ENCODE measurements at regions not wholly inside any gene's neighbourhood (a gene's known extent, or its start where the extent isn't known, plus 50 kb on each side); places are given as distances from the start of the nearest gene placed in this dataset.
"Not testable (repeated sequence)": the region's sequence is repeated elsewhere in the genome, so short reads cannot be mapped to it uniquely, and the experiment has no call there.

DNA sequence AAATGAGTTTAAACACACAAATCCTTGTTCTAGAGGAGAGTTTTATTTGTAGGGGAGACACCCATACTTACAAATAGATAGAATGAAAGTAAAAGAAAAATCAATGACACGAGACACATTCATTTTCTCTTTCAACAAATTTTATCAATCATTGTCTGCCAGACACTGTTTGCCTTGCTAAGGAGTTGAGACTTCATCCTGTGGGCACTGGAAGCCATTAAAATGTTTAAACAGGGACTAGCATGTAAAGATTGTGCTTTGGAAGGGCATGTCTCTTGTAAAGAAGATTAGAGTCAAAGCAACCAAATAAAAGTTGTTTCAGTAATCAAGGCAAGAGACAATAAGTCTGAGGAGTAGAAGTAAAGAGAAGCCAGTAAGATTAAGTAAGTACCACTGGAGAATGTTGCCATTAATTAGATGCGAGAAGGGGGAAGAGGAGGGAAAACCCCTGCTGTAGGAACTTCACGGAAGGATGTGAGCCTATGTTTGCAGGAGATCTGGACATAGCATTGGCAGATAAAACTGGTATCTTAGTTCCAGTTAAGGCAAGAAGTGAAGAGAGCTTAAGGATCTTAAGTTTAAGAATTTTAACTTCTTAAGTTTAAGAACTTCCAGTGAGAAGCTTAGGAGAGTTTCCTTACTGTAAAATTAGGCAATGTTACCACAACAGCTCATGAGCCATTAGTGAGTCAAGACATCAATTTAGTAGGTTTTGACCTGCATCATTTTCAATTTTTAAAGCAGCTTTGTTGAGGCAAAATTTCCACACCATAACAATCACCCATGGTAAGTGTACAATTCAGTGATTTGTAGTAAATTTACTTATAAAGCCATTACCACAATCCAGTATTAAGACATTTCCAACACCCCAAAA is 117.0 kb upstream of the UST start:
- Histone ChIP-seq H3K27ac (no peak overlapping the region), H3K27me3 (no peaks in the 10 kb centered on the region), H3K4me3 (no peak overlapping the region), H3K9me3 (no peaks in the 10 kb centered on the region), H3K4me1 (peaks cover 0 to 4% (median 0%) of the 10 kb centered on the region in 4 donors), H3K36me3 (no peaks in the 10 kb centered on the region)
- DNase-seq: no peak
- in situ Hi-C loops (cut with MboI; ENCODE audit: low pct_ligation_motif_present in 1 of 4, low pct_unique_long_range_greater_than_20kb in 1 of 4, low sequenced_read_pairs in 3 of 4): no loop called here
- WGBS, 2 donors (ENCODE audit: low coverage in 1 of 2): 29 to 49% methylated on average over 3 of the region's 3 CpGs
- intact Hi-C loops (cut with DNase I; ENCODE audit: low total_unique reads): no loop called here
- no peak for TF ChIP-seq CTCF (IDR thresholded peaks at IDR 0.05)
- no peak for TF ChIP-seq EP300 (IDR thresholded peaks at IDR 0.05; ENCODE audit: low read depth)
- TF ChIP-seq POLR2AphosphoS5 (IDR thresholded peaks at IDR 0.05): no peak
- TF ChIP-seq POLR2A (IDR thresholded peaks at IDR 0.05): no peak

DNA sequence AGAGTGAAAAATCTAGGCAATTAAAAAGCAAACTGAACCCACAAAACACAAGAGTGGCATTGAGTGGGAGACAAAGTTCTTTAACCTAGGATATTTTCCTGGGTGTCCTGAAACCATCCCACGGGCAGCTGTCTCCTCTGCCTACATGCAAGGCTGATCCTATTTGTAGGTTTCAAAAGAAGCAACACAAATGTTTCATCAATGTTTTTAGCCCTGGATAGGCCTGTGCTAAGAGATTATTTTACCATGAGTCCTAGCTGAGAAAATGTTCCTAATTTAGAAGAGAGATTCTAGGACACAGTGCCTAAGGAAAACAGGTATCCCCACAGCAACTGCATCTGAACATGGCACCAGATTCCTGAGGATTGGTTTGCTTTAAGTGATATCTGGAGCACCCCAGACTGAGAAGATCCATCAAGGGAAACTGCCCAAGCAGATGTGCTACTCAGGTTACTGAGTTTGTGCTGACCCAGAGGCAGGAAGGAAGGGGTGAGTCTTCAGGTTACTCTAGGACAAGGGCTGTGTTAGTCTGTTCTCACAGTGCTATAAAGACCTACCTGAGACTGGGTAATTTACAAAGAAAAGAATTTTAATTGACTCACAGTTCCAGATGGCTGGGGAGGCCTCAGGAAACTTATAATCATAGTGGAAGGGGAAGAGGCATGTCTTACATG is 111.6 kb upstream of the UST start:
- in situ Hi-C loops (cut with MboI; ENCODE audit: low pct_ligation_motif_present in 1 of 4, low pct_unique_long_range_greater_than_20kb in 1 of 4, low sequenced_read_pairs in 3 of 4) (no loop called here), intact Hi-C loops (cut with DNase I; ENCODE audit: low total_unique reads) (no loop called here)
- 96% methylated on average over 1 of the region's 1 CpG; no CpG with 5 or more reads in 1 of the 2 donors for WGBS, 2 donors (ENCODE audit: low coverage in 1 of 2)
- Histone ChIP-seq H3K4me1 (no peaks in the 10 kb centered on the region), H3K9me3 (no peaks in the 10 kb centered on the region), H3K4me3 (no peak overlapping the region), H3K36me3 (no peaks in the 10 kb centered on the region), H3K27me3 (no peaks in the 10 kb centered on the region), H3K27ac (no peak overlapping the region)
- TF ChIP-seq CTCF (IDR thresholded peaks at IDR 0.05) (no peak), POLR2A (IDR thresholded peaks at IDR 0.05) (no peak), EP300 (IDR thresholded peaks at IDR 0.05; ENCODE audit: low read depth) (no peak), POLR2AphosphoS5 (IDR thresholded peaks at IDR 0.05) (no peak)
- no peak for DNase-seq

DNA sequence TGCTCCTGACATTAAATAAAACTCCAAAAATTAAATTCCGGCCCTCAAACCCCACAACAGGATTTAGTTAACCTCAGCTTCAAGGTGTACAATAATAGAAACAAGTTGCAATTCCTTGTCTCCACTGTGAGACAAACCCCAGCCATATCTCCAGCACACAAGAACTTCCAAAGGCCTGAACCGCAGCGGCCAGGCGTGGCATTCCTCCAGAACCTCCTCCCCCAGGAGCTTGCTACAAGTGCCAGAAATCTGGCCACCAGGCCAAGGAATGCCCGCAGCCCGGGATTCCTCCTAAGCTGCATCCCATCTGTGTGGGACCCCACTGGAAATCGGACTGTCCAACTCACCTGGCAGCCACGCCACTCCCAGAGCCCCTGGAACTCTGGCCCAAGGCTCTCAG is 105.0 kb upstream of the UST start:
- H3K4me3 ChIP-seq; H3K36me3 ChIP-seq; intact Hi-C loops (cut with DNase I; ENCODE audit: low total_unique reads); in situ Hi-C loops (cut with MboI; ENCODE audit: low pct_ligation_motif_present in 1 of 4, low pct_unique_long_range_greater_than_20kb in 1 of 4, low sequenced_read_pairs in 3 of 4); H3K9me3 ChIP-seq; H3K4me1 ChIP-seq; DNase-seq; H3K27me3 ChIP-seq; H3K27ac ChIP-seq: not testable (repeated sequence)
- 88% methylated on average over 1 to 7 of the region's 8 CpGs for WGBS, 2 donors (ENCODE audit: low coverage in 1 of 2)

GRCh38 chr6:148643208-148643607 is 103.6 kb upstream of the UST start:
- 79 to 83% methylated on average over 2 to 5 of the region's 5 CpGs for WGBS, 2 donors (ENCODE audit: low coverage in 1 of 2)
- intact Hi-C loops (cut with DNase I; ENCODE audit: low total_unique reads); H3K4me3 ChIP-seq; in situ Hi-C loops (cut with MboI; ENCODE audit: low pct_ligation_motif_present in 1 of 4, low pct_unique_long_range_greater_than_20kb in 1 of 4, low sequenced_read_pairs in 3 of 4); DNase-seq; H3K27ac ChIP-seq; H3K4me1 ChIP-seq; H3K36me3 ChIP-seq; H3K27me3 ChIP-seq; H3K9me3 ChIP-seq: not testable (repeated sequence)

DNA sequence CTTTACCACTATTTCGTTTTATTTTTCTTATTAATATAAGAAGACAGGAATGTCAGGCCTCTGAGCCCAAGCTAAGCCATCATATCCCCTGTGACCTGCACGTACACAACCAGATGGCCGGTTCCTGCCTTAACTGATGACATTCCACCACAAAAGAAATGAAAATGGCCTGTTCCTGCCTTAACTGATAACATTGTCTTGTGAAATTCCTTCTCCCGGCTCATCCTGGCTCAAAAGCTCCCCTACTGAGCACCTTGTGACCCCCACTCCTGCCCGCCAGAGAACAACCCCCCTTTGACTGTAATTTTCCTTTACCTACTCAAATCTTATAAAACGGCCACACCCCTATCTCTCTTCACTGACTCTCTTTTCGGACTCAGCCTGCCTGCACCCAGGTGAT is 101.8 kb upstream of the UST start:
- intact Hi-C loops (cut with DNase I; ENCODE audit: low total_unique reads); H3K27me3 ChIP-seq; H3K4me1 ChIP-seq; DNase-seq; H3K27ac ChIP-seq; in situ Hi-C loops (cut with MboI; ENCODE audit: low pct_ligation_motif_present in 1 of 4, low pct_unique_long_range_greater_than_20kb in 1 of 4, low sequenced_read_pairs in 3 of 4); H3K36me3 ChIP-seq; H3K9me3 ChIP-seq; H3K4me3 ChIP-seq: not testable (repeated sequence)
- WGBS, 2 donors (ENCODE audit: low coverage in 1 of 2): 73 to 80% methylated on average over 6 to 7 of the region's 7 CpGs

Data from transverse colon (tissue), 4 donors.